BJ (cell line): ENCODE measurements at regions not wholly inside any gene's neighbourhood (a gene's known extent, or its start where the extent isn't known, plus 50 kb on each side); places are given as distances from the start of the nearest gene placed in this dataset.
"Not testable (repeated sequence)": the region's sequence is repeated elsewhere in the genome, so short reads cannot be mapped to it uniquely, and the experiment has no call there.

ENCODE experiments used
- CTCF ChIA-PET: fragments of 350-600 bp; formaldehyde crosslinking; extraction: SDS; loops from one replicate; lab custom pipeline; 2021; ENCODE audit warnings: antibody characterized with exemption, inconsistent platforms; lab: Yijun Ruan, JAX
- POLR2A ChIA-PET: fragments of 300-600 bp; sonication (Branson Sonifier 250); formaldehyde crosslinking; extraction: SDS; loops from one replicate; lab custom pipeline; 2021; ENCODE audit warnings: antibody characterized with exemption; lab: Charles Lee
- DNase-seq: peaks from one replicate; pipeline ENCODE4 v3.0.0-alpha.2; 2011; ENCODE audit warnings: low read depth
- H3K27me3 ChIP-seq: 2 replicates; pipeline ENCODE4 v1.6.0; 2011; ENCODE audit warnings: low read length; ENCODE audit not compliant: control insufficient read depth, insufficient read depth
- H3K36me3 ChIP-seq: 2 replicates; pipeline ENCODE4 v1.5.1; 2011; ENCODE audit warnings: low read length; ENCODE audit not compliant: control insufficient read depth, insufficient read depth
- H3K4me3 ChIP-seq: 2 replicates; pipeline ENCODE4 v1.5.1; 2011; ENCODE audit warnings: low read depth, mild to moderate bottlenecking, control low read depth, low read length
- CTCF ChIP-seq: IDR thresholded peaks from 2 replicates; pipeline ENCODE4 v1.5.1; 2011; ENCODE audit warnings: low read depth, mild to moderate bottlenecking, control low read depth, inconsistent platforms, low read length, moderate library complexity; ENCODE audit not compliant: insufficient read depth

- no peaks in the 10 kb centered on the region for H3K36me3 ChIP-seq
- H3K4me3 ChIP-seq: no peak overlapping the region
- no peak for TF ChIP-seq CTCF
- no peak for DNase-seq
- no peaks in the 10 kb centered on the region for H3K27me3 ChIP-seq
- POLR2A ChIA-PET: no interaction called here
- CTCF ChIA-PET: no interaction called here
Observed at GRCh38 chr12:73841963-73842362, 695.7 kb upstream of the ATXN7L3B start.

- CTCF ChIA-PET: no interaction called here
- DNase-seq: no peak
- H3K4me3 ChIP-seq: no peak overlapping the region
- no peak for TF ChIP-seq CTCF
- H3K36me3 ChIP-seq: no peaks in the 10 kb centered on the region
- no peaks in the 10 kb centered on the region for H3K27me3 ChIP-seq
- POLR2A ChIA-PET: no interaction called here
Observed at GRCh38 chr12:73863546-73863945, 674.1 kb upstream of the ATXN7L3B start.

- no peak for DNase-seq
- Histone ChIP-seq H3K4me3 (no peak overlapping the region), H3K36me3 (no peaks in the 10 kb centered on the region), H3K27me3 (no peaks in the 10 kb centered on the region)
- POLR2A ChIA-PET: no interaction called here
- TF ChIP-seq CTCF: no peak
- CTCF ChIA-PET: no interaction called here
Observed at GRCh38 chr12:73867147-73867546, 670.5 kb upstream of the ATXN7L3B start.

GRCh38 chr12:73877291-73877690 is 660.3 kb upstream of the ATXN7L3B start:
- DNase-seq, H3K36me3 ChIP-seq, POLR2A ChIA-PET, H3K4me3 ChIP-seq, H3K27me3 ChIP-seq, CTCF ChIA-PET: not testable (repeated sequence)

GRCh38 chr12:73892201-73892600 is 645.4 kb upstream of the ATXN7L3B start:
- Histone ChIP-seq H3K27me3 (no peaks in the 10 kb centered on the region), H3K4me3 (no peak overlapping the region), H3K36me3 (no peaks in the 10 kb centered on the region)
- TF ChIP-seq CTCF: no peak
- ChIA-PET CTCF (no interaction called here), POLR2A (no interaction called here)
- no peak for DNase-seq

GRCh38 chr12:73898645-73899044 is 639.0 kb upstream of the ATXN7L3B start:
- no peak overlapping the region for H3K4me3 ChIP-seq
- ChIA-PET POLR2A (no interaction called here), CTCF (no interaction called here)
- TF ChIP-seq CTCF: no peak
- H3K36me3 ChIP-seq: no peaks in the 10 kb centered on the region
- H3K27me3 ChIP-seq: no peaks in the 10 kb centered on the region
- DNase-seq: no peak
